ENCODE measurements at regions not wholly inside any gene's neighbourhood (a gene's known extent, or its start where the extent isn't known, plus 50 kb on each side); places are given as distances from the start of the nearest gene placed in this dataset.

- TF ChIP-seq CTCF (conservative IDR thresholded peaks at IDR 0.05) (no peak), EZH2 (IDR thresholded peaks at IDR 0.05; ENCODE audit: low read depth) (no peak)
- H3K9me2 ChIP-seq (ENCODE audit: insufficient read depth) = no peaks in the 10 kb centered on the region
- peaks cover 14% of the 10 kb centered on the region; the same call in 1 of the 2 replicates for H3F3A ChIP-seq (ENCODE audit: insufficient read depth, low read depth)
- H2AFZ ChIP-seq = no peak overlapping the region
- H3K27me3 ChIP-seq (ENCODE audit: insufficient read depth, low read depth) = no peaks in the 10 kb centered on the region
- H3K4me2 ChIP-seq = no peak overlapping the region
- peaks cover 10% of the 10 kb centered on the region for H3K36me3 ChIP-seq (ENCODE audit: low read depth)
- H3K9me3 ChIP-seq (ENCODE audit: insufficient read depth, low read depth) = no peaks in the 10 kb centered on the region
- ChIA-PET POLR2A (ENCODE audit: unreplicated experiment) (interaction anchor here (0.6 kb wide), 1 partner anchor 603 kb away, joined by 6 read pairs; no protein-coding TSS in a partner anchor), CTCF (no interaction called here)
- intact Hi-C loops (cut with micrococcal nuclease; ENCODE audit: unreplicated experiment) = no loop called here
- BruUV-seq (replicated peaks) = no TSS peak
- no peak overlapping the region for H3K4me3 ChIP-seq
- H4K20me1 ChIP-seq (ENCODE audit: insufficient read depth) = no peaks in the 10 kb centered on the region
- no peaks in the 10 kb centered on the region for H3K79me2 ChIP-seq (ENCODE audit: low read depth)
- H3K27ac ChIP-seq = no peak overlapping the region
- no peak for DNase-seq
- H3K4me1 ChIP-seq (replicated peaks; ENCODE audit: insufficient read depth) = no peaks in the 10 kb centered on the region
These were observed 51.3 kb downstream of the BLTP1 start for GRCh38 chr4:122203407-122203806.

- Histone ChIP-seq H3K9me3 (ENCODE audit: insufficient read depth, low read depth) (no peaks in the 10 kb centered on the region), H3F3A (ENCODE audit: insufficient read depth, low read depth) (peaks cover 14% of the 10 kb centered on the region; the same call in 1 of the 2 replicates), H2AFZ (no peak overlapping the region), H3K4me1 (replicated peaks; ENCODE audit: insufficient read depth) (no peaks in the 10 kb centered on the region), H3K9me2 (ENCODE audit: insufficient read depth) (no peaks in the 10 kb centered on the region), H3K4me2 (no peak overlapping the region), H3K36me3 (ENCODE audit: low read depth) (peaks cover 22% of the 10 kb centered on the region), H3K27me3 (ENCODE audit: insufficient read depth, low read depth) (no peaks in the 10 kb centered on the region), H3K27ac (no peak overlapping the region), H4K20me1 (ENCODE audit: insufficient read depth) (no peaks in the 10 kb centered on the region), H3K4me3 (no peak overlapping the region), H3K79me2 (ENCODE audit: low read depth) (no peaks in the 10 kb centered on the region)
- POLR2A ChIA-PET (ENCODE audit: unreplicated experiment) = no interaction called here
- no TSS peak for BruUV-seq (replicated peaks)
- no peak for TF ChIP-seq CTCF (conservative IDR thresholded peaks at IDR 0.05)
- no peak for TF ChIP-seq EZH2 (IDR thresholded peaks at IDR 0.05; ENCODE audit: low read depth)
- CTCF ChIA-PET = no interaction called here
- DNase-seq = no peak
- intact Hi-C loops (cut with micrococcal nuclease; ENCODE audit: unreplicated experiment) = no loop called here
These were observed 53.6 kb downstream of the BLTP1 start for GRCh38 chr4:122205687-122206086.

GRCh38 chr4:122212880-122213279, 60.7 kb downstream of the BLTP1 start:
- Histone ChIP-seq H3F3A (ENCODE audit: insufficient read depth, low read depth) (peaks cover 3% of the 10 kb centered on the region), H3K4me1 (replicated peaks; ENCODE audit: insufficient read depth) (no peaks in the 10 kb centered on the region), H2AFZ (no peak overlapping the region), H3K27ac (no peak overlapping the region), H3K9me2 (ENCODE audit: insufficient read depth) (no peaks in the 10 kb centered on the region), H3K79me2 (ENCODE audit: low read depth) (no peaks in the 10 kb centered on the region), H3K4me2 (no peak overlapping the region), H3K27me3 (ENCODE audit: insufficient read depth, low read depth) (no peaks in the 10 kb centered on the region), H3K36me3 (ENCODE audit: low read depth) (peaks cover 18% of the 10 kb centered on the region; the same call in 1 of the 2 replicates), H3K9me3 (ENCODE audit: insufficient read depth, low read depth) (no peaks in the 10 kb centered on the region), H4K20me1 (ENCODE audit: insufficient read depth) (no peaks in the 10 kb centered on the region; the same call in 1 of the 2 replicates), H3K4me3 (no peak overlapping the region)
- TF ChIP-seq EZH2 (IDR thresholded peaks at IDR 0.05; ENCODE audit: low read depth) (no peak), CTCF (conservative IDR thresholded peaks at IDR 0.05) (no peak)
- intact Hi-C loops (cut with micrococcal nuclease; ENCODE audit: unreplicated experiment) = no loop called here
- no peak for DNase-seq
- CTCF ChIA-PET = no interaction called here
- POLR2A ChIA-PET (ENCODE audit: unreplicated experiment) = no interaction called here
- no TSS peak for BruUV-seq (replicated peaks)

All from PC-9 (cell line).